AG04450 (cell line): ENCODE measurements at regions not wholly inside any gene's neighbourhood (a gene's known extent, or its start where the extent isn't known, plus 50 kb on each side); places are given as distances from the start of the nearest gene placed in this dataset.

Experiments used
- CTCF ChIA-PET: fragments of 300-600, 350-600 bp; formaldehyde crosslinking; extraction: SDS; loops from one replicate; lab custom pipeline; 2022; ENCODE audit warnings: antibody characterized with exemption, inconsistent platforms; lab: Charles Lee
- POLR2A ChIA-PET: fragments of 350-600 bp; formaldehyde crosslinking; extraction: SDS; loops from one replicate; lab custom pipeline; 2021; ENCODE audit warnings: antibody characterized with exemption, inconsistent platforms; lab: Yijun Ruan, JAX
- DNase-seq: peaks from one replicate; pipeline ENCODE4 v3.0.0-alpha.2; 2011; ENCODE audit warnings: low read depth, low spot score
- H3K27ac ChIP-seq: one replicate; pipeline ENCODE4 v1.5.1; 2012; ENCODE audit warnings: low read depth, low read length, control low read depth
- H3K27me3 ChIP-seq: one replicate; pipeline ENCODE4 v1.6.0; 2012; ENCODE audit warnings: low read length; ENCODE audit not compliant: control insufficient read depth, insufficient read depth
- H3K4me3 ChIP-seq: 2 replicates; pipeline ENCODE4 v1.5.1; 2011; ENCODE audit warnings: mild to moderate bottlenecking, low read depth, low read length, control low read depth
- H3K9me3 ChIP-seq: 2 replicates; pipeline ENCODE4 v1.5.1; 2012; ENCODE audit warnings: low read length; ENCODE audit not compliant: control insufficient read depth, insufficient read depth
- TF ChIP-seq, protein P1 (sequence below): IDR thresholded peaks from 2 replicates; pipeline ENCODE4 v1.5.1; 2011; ENCODE audit warnings: low read depth, low read length, control low read depth, inconsistent platforms

DNA sequence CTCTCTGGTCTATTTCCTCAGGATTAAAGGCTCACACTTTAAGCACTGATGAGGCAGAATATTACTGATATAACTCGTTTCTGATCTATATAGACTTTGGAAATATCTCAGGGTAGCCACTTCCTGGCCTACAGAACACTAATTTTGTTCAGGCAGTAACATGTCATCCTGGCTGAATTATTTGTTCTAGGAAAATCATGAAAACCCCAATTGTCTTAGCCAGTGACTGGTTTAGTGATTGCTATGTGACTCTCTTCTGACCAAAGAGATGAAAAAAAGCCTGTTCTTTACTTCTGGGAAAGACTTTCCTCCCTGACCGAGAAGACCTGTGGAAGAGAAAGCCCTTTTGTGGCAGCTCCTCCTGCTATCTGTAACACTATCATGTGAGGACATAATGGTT is 453.7 kb downstream of the SETD4 start:
- POLR2A ChIA-PET = no interaction called here
- TF ChIP-seq, protein P1, sequence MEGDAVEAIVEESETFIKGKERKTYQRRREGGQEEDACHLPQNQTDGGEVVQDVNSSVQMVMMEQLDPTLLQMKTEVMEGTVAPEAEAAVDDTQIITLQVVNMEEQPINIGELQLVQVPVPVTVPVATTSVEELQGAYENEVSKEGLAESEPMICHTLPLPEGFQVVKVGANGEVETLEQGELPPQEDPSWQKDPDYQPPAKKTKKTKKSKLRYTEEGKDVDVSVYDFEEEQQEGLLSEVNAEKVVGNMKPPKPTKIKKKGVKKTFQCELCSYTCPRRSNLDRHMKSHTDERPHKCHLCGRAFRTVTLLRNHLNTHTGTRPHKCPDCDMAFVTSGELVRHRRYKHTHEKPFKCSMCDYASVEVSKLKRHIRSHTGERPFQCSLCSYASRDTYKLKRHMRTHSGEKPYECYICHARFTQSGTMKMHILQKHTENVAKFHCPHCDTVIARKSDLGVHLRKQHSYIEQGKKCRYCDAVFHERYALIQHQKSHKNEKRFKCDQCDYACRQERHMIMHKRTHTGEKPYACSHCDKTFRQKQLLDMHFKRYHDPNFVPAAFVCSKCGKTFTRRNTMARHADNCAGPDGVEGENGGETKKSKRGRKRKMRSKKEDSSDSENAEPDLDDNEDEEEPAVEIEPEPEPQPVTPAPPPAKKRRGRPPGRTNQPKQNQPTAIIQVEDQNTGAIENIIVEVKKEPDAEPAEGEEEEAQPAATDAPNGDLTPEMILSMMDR = no peak

DNA sequence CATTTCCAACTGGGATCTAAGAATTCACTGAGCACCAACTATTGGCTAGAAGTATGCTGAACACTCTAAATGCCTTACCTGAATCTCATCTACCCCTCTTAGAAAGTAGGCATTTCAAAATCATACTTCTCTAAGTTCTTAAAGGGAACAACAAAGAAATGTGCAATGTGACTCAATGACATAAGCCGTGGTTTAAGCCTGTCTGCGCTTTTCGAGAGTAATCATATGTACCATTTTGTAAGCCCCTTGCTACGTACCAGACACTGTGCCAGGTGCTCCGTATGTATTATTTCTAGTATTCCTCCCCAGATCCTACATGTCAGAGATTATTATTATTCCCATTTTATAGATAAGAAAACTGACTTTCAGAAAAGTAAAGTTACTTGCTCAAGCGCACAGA is 454.2 kb downstream of the SETD4 start:
- TF ChIP-seq, protein P1 = no peak
- ChIA-PET CTCF (no interaction called here), POLR2A (no interaction called here)
- no peaks in the 10 kb centered on the region for H3K9me3 ChIP-seq
- H3K27ac ChIP-seq = no peak overlapping the region
- H3K27me3 ChIP-seq = no peaks in the 10 kb centered on the region
- no peak overlapping the region for H3K4me3 ChIP-seq
- no peak for DNase-seq

More for the DNA sequence above, 453.7 kb downstream of the SETD4 start:
- H3K9me3 ChIP-seq = no peaks in the 10 kb centered on the region
- CTCF ChIA-PET = no interaction called here
- no peaks in the 10 kb centered on the region for H3K27me3 ChIP-seq
- H3K4me3 ChIP-seq = no peak overlapping the region
- H3K27ac ChIP-seq = no peak overlapping the region
- DNase-seq = no peak

DNA sequence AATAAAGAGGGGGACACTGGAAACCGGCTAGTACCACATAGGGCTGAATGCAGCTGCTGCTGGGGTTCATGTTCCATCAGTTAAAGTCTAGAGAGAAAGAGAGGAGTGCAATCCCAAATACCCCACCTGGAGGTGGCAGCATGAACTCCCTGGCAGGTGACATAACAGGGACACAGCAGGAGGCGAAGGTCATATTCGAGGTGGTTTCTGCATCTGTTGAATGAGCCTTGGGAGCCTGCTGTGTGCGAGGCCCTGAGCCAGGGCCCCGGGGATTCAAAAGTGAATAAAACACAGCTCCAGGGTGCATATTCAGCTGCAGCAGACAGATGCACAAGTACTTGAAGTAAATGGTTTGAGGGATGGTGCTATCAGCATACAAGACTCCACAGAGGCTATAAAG is 456.8 kb downstream of the SETD4 start:
- CTCF ChIA-PET = no interaction called here
- Histone ChIP-seq H3K9me3 (no peaks in the 10 kb centered on the region), H3K4me3 (no peak overlapping the region), H3K27me3 (no peaks in the 10 kb centered on the region), H3K27ac (no peak overlapping the region)
- POLR2A ChIA-PET = no interaction called here
- TF ChIP-seq, protein P1 = peak; percentile 10; the same call in 1 of the 2 replicates
- no peak for DNase-seq

DNA sequence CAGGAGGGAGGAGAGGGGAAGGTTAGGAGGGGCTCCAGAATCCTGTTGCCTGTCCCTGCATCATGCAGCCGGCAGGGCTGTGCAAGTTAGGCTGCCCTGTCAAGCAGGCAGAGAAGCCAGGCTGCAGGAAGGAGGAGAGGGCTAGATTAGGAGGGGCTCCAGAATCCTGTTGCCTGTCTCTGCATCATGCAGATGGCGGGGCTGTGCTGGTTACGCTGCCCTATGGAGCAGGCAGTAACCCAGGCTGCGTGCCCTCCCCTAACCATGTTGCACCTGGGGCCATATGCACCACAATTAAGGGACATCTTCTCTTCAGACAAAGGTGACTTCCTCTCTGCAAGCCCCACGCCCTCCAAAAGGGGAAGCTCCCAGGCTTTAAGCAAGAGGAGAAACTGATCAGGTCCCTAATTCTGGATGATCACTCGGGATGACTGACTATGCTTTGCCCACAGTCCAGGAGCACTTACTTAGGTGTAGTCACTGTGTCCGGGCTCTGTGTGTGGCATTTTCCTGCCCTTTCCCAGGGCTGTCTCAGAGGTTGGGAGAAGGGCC is 457.4 kb downstream of the SETD4 start:
- no peak overlapping the region for H3K27ac ChIP-seq
- ChIA-PET CTCF (no interaction called here), POLR2A (no interaction called here)
- no peaks in the 10 kb centered on the region for H3K27me3 ChIP-seq
- no peak overlapping the region for H3K4me3 ChIP-seq
- no peak for DNase-seq
- H3K9me3 ChIP-seq = no peaks in the 10 kb centered on the region
- TF ChIP-seq, protein P1 = no peak

DNA sequence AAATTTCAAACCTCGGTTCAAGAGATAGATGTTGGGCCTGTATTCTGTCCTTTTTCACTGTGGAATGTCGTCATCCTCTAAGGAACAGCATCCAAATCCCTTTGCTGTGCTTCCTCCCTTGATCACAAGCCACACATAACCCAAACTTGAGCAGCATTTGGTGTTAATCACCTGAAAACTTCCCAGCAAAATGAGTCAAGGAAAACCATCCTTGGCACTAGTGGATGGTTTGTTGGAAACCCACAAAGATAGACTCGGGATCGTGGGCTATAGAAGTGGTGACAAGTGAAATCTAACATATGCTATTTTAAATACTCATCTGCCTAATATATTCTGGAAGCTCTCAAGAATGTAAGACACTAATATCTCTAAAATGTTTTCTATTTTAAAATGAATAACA is 459.1 kb downstream of the SETD4 start:
- TF ChIP-seq, protein P1 = no peak
- ChIA-PET POLR2A (no interaction called here), CTCF (interaction anchor here (1.4 kb wide), 1 partner anchor 855 kb away, joined by 3 read pairs; no protein-coding TSS in a partner anchor)
- Histone ChIP-seq H3K27me3 (no peaks in the 10 kb centered on the region), H3K4me3 (no peak overlapping the region), H3K9me3 (no peaks in the 10 kb centered on the region), H3K27ac (no peak overlapping the region)
- no peak for DNase-seq
